CD14-positive monocyte (primary cell): ENCODE measurements at regions not wholly inside any gene's neighbourhood (a gene's known extent, or its start where the extent isn't known, plus 50 kb on each side); places are given as distances from the start of the nearest gene placed in this dataset.

Experiments used
- DNase-seq, 3 donors: peaks; one replicate each; pipeline ENCODE4 v3.0.0-alpha.2; 2011 to 2022
- H2AFZ ChIP-seq: 2 replicates; pipeline ENCODE4 v1.6.0; 2012; ENCODE audit warnings: mild to moderate bottlenecking, low read depth, low read length, inconsistent platforms; ENCODE audit not compliant: insufficient read depth, poor library complexity, severe bottlenecking
- H3K27ac ChIP-seq, 2 donors: 1 replicate in 1 of 2; 2 replicates in 1 of 2; pipeline ENCODE4 v1.5.1; 2012 to 2013; ENCODE audit warnings: low read length in 2 of 2, control low read depth in 1 of 2, inconsistent platforms in 1 of 2, low read depth in 1 of 2, mild to moderate bottlenecking in 1 of 2
- H3K27me3 ChIP-seq, 2 donors: one replicate each; pipeline versions ENCODE4 v1.6.0 to v1.6.1; 2011 to 2013; ENCODE audit warnings: low read length in 2 of 2; ENCODE audit not compliant: control insufficient read depth in 2 of 2, insufficient read depth in 2 of 2
- H3K36me3 ChIP-seq, 2 donors: replicated peaks in 1 of 2; 1 replicate in 1 of 2; 2 replicates in 1 of 2; pipeline versions ENCODE4 v1.5.1 to v1.6.1; 2012 to 2013; ENCODE audit warnings: low read length in 2 of 2, control low read depth in 1 of 2, inconsistent platforms in 1 of 2, mild to moderate bottlenecking in 1 of 2; ENCODE audit not compliant: insufficient read depth in 2 of 2, control insufficient read depth in 1 of 2
- H3K4me1 ChIP-seq, 2 donors: 1 replicate in 1 of 2; 2 replicates in 1 of 2; pipeline versions ENCODE4 v1.5.1 to v1.6.1; 2012 to 2013; ENCODE audit warnings: low read length in 2 of 2, control low read depth in 1 of 2, inconsistent platforms in 1 of 2, mild to moderate bottlenecking in 1 of 2, moderate library complexity in 1 of 2; ENCODE audit not compliant: insufficient read depth in 2 of 2, control insufficient read depth in 1 of 2
- H3K4me2 ChIP-seq: replicated peaks from 2 replicates; pipeline ENCODE3; 2012; ENCODE audit warnings: low read length, moderate library complexity, mild to moderate bottlenecking; ENCODE audit not compliant: poor library complexity, severe bottlenecking; ENCODE audit errors: extremely low read depth
- H3K4me3 ChIP-seq, 3 experiments: fragments of 200-600 bp in 1 of 3; sonication (generic) in 1 of 3; replicated peaks in 1 of 3; 1 replicate in 2 of 3; 2 replicates in 1 of 3; pipeline ENCODE4 v1.5.1; 2011 to 2013; ENCODE audit warnings: low read length in 3 of 3, mild to moderate bottlenecking in 3 of 3, control low read depth in 2 of 3, low read depth in 2 of 3, inconsistent platforms in 1 of 3, moderate library complexity in 1 of 3
- H3K79me2 ChIP-seq: 2 replicates; pipeline ENCODE4 v1.6.0; 2012; ENCODE audit warnings: mild to moderate bottlenecking, control low read depth, inconsistent platforms, low read length, moderate library complexity; ENCODE audit not compliant: insufficient read depth
- H3K9ac ChIP-seq: 2 replicates; pipeline ENCODE4 v1.6.0; 2017; ENCODE audit warnings: low read length, mild to moderate bottlenecking; ENCODE audit not compliant: insufficient read depth, poor library complexity, severe bottlenecking
- H3K9me3 ChIP-seq, 2 donors: replicated peaks in 1 of 2; 1 replicate in 1 of 2; 2 replicates in 1 of 2; pipeline versions ENCODE4 v1.5.1 to v1.6.1; 2012 to 2013; ENCODE audit warnings: low read length in 2 of 2, control low read depth in 1 of 2; ENCODE audit not compliant: control insufficient read depth in 1 of 2, insufficient read depth in 1 of 2
- H4K20me1 ChIP-seq: 2 replicates; pipeline ENCODE4 v1.6.0; 2012; ENCODE audit warnings: mild to moderate bottlenecking, low read length, control low read depth, moderate library complexity; ENCODE audit not compliant: insufficient read depth
- H3K27ac Mint-ChIP-seq, 7 donors: one replicate each; pipeline ENCODE4 v1.8.0; 2020; ENCODE audit warnings: mild to moderate bottlenecking in 7 of 7, mixed read lengths in 7 of 7, moderate library complexity in 6 of 7, inconsistent platforms in 2 of 7
- H3K27me3 Mint-ChIP-seq, 3 donors: one replicate each; pipeline ENCODE4 v1.8.0; 2021 to 2022; ENCODE audit warnings: low read depth in 3 of 3, mild to moderate bottlenecking in 3 of 3, mixed read lengths in 3 of 3, moderate library complexity in 3 of 3, inconsistent platforms in 1 of 3
- H3K36me3 Mint-ChIP-seq, 2 donors: one replicate each; pipeline ENCODE4 v1.8.0; 2020; ENCODE audit warnings: mixed read lengths in 2 of 2, inconsistent platforms in 1 of 2, mild to moderate bottlenecking in 1 of 2
- H3K4me1 Mint-ChIP-seq: one replicate; pipeline ENCODE4 v1.8.0; 2020; ENCODE audit warnings: mild to moderate bottlenecking, mixed read lengths
- H3K4me3 Mint-ChIP-seq, 2 donors: one replicate each; pipeline ENCODE4 v1.8.0; 2020; ENCODE audit warnings: mild to moderate bottlenecking in 2 of 2, mixed read lengths in 2 of 2, moderate library complexity in 1 of 2
- H3K9me3 Mint-ChIP-seq, 7 donors: one replicate each; pipeline ENCODE4 v1.8.0; 2020 to 2022; ENCODE audit warnings: mixed read lengths in 7 of 7, mild to moderate bottlenecking in 6 of 7, moderate library complexity in 6 of 7, inconsistent platforms in 2 of 7
- WGBS: methylation state at CpG from one replicate; pipeline ENCODE4 v1.1.5; 2013; ENCODE audit warnings: missing lambda C conversion rate; ENCODE audit not compliant: insufficient coverage; 5-methylcytosine and 5-hydroxymethylcytosine counted together
- intact Hi-C, 2 donors: fragments of 100-400 bp; cut with micrococcal nuclease; formaldehyde crosslinking; loops; one replicate each; pipeline versions ENCODE4 v1.15.0 to v1.15.1; 2023
- TF ChIP-seq, protein P1 (sequence below): fragments of 200-600 bp; IDR thresholded peaks from one replicate; pipeline ENCODE4 v1.8.0; 2022; ENCODE audit warnings: antibody characterized with exemption, mild to moderate bottlenecking

DNA sequence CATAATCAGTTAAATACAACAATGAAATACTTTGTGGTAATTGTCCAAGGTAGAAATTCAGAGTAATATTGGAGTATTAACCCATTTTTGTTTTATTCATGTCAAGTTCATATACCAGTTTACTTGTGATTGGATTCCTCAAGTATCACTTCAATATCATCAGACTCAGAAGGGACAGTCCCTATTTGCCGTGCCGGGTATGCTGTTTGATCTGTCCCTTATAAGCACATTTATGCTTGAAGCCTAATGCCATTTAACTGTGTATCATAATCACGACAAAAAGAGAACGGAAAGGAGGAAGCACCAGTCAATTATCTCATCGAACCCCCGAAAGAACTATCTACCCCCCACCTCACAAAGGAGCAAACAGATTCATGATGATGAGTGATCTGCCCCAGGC lies 171.0 kb upstream of the TBL1X start:
- no CpG with 5 or more reads among the region's 6 CpGs for WGBS
- Histone ChIP-seq H3K27ac (no peak overlapping the region), H3K36me3 (no peaks in the 10 kb centered on the region), H3K4me2 (no peak overlapping the region), H2AFZ (no peak overlapping the region), H3K4me1 (peaks cover 9 to 20% of the 10 kb centered on the region in 2 donors), H3K27me3 (peaks cover 20 to 48% of the 10 kb centered on the region in 2 donors), H3K9me3 (no peaks in the 10 kb centered on the region), H4K20me1 (no peaks in the 10 kb centered on the region), H3K79me2 (no peaks in the 10 kb centered on the region), H3K9ac (no peak overlapping the region), H3K4me3 (no peak overlapping the region)
- DNase-seq = no peak
- peaks cover 0 to 16% (median 0%) of the 10 kb centered on the region in 7 donors for H3K9me3 Mint-ChIP-seq
- peaks cover 10 to 79% (median 26%) of the 10 kb centered on the region in 3 donors for H3K27me3 Mint-ChIP-seq
- peaks cover 3 to 4% of the 10 kb centered on the region in 2 donors for H3K36me3 Mint-ChIP-seq
- H3K27ac Mint-ChIP-seq = no peak overlapping the region
- TF ChIP-seq, protein P1, sequence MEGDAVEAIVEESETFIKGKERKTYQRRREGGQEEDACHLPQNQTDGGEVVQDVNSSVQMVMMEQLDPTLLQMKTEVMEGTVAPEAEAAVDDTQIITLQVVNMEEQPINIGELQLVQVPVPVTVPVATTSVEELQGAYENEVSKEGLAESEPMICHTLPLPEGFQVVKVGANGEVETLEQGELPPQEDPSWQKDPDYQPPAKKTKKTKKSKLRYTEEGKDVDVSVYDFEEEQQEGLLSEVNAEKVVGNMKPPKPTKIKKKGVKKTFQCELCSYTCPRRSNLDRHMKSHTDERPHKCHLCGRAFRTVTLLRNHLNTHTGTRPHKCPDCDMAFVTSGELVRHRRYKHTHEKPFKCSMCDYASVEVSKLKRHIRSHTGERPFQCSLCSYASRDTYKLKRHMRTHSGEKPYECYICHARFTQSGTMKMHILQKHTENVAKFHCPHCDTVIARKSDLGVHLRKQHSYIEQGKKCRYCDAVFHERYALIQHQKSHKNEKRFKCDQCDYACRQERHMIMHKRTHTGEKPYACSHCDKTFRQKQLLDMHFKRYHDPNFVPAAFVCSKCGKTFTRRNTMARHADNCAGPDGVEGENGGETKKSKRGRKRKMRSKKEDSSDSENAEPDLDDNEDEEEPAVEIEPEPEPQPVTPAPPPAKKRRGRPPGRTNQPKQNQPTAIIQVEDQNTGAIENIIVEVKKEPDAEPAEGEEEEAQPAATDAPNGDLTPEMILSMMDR = no peak
- H3K4me3 Mint-ChIP-seq = peak overlapping the region in 1 of 2 donors; percentile 75
- intact Hi-C loops = no loop called here
- peaks cover 22% of the 10 kb centered on the region for H3K4me1 Mint-ChIP-seq

DNA sequence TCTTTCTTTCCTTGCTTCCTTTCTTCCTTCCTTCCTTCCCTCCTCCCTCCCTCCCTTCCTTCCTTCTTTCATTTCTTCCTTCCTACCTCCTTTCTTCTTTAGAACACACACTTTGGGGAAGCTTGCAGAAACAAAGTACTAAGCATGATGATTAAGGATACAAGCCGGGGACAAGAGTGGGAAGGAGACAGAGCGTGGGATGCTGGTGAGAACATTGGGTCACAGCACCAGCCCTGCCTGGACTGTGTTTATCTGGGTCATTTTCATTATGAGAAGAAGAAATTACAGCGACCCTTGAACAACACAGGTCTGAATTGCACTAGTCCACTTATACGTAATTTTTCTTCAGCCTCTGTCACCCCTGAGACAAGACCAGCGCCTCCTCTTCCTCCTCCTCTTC lies 169.3 kb upstream of the TBL1X start:
- intact Hi-C loops = no loop called here
- Mint-ChIP-seq H3K27ac (no peak overlapping the region), H3K36me3 (peaks cover 3 to 4% of the 10 kb centered on the region in 2 donors), H3K4me3 (peak overlapping the region in 1 of 2 donors; percentile 21), H3K9me3 (peaks cover 0 to 15% (median 0%) of the 10 kb centered on the region in 7 donors), H3K4me1 (peaks cover 22% of the 10 kb centered on the region), H3K27me3 (peaks cover 10 to 69% (median 26%) of the 10 kb centered on the region in 3 donors)
- no peaks in the 10 kb centered on the region for H4K20me1 ChIP-seq
- no peak overlapping the region for H3K27ac ChIP-seq
- no peak overlapping the region for H3K4me2 ChIP-seq
- H3K27me3 ChIP-seq = peaks cover 20 to 48% of the 10 kb centered on the region in 2 donors
- H3K79me2 ChIP-seq = no peaks in the 10 kb centered on the region
- no peak overlapping the region for H3K9ac ChIP-seq
- no peak overlapping the region for H2AFZ ChIP-seq
- no peak for DNase-seq
- TF ChIP-seq, protein P1 = no peak
- H3K4me3 ChIP-seq = no peak overlapping the region
- no peaks in the 10 kb centered on the region for H3K9me3 ChIP-seq
- WGBS = 100% methylated on average over 2 of the region's 5 CpGs
- H3K36me3 ChIP-seq = no peaks in the 10 kb centered on the region
- H3K4me1 ChIP-seq = peaks cover 9 to 20% of the 10 kb centered on the region in 2 donors
